Endothelial cell of umbilical vein (primary cell): ENCODE measurements at regions not wholly inside any gene's neighbourhood (a gene's known extent, or its start where the extent isn't known, plus 50 kb on each side); places are given as distances from the start of the nearest gene placed in this dataset.

Source experiments
- BruUV-seq: library from RNA; stranded (reverse); fragments of 400-500 nt; replicated peaks from 2 replicates; lab custom pipeline; 2021; lab: Mats Ljungman, UMichigan
- CTCF ChIA-PET: fragments of 300-600, 350-600 bp; sonication (Branson Sonifier 250); formaldehyde crosslinking; loops from one replicate; lab custom pipeline; 2021; ENCODE audit warnings: antibody characterized with exemption, inconsistent platforms; lab: Charles Lee
- POLR2A ChIA-PET: fragments of 300-600, 350-600 bp; sonication (Branson Sonifier 250); formaldehyde crosslinking; loops from one replicate; lab custom pipeline; 2021; ENCODE audit warnings: antibody characterized with exemption, inconsistent platforms; lab: Charles Lee
- DNase-seq: peaks from one replicate; pipeline ENCODE4 v3.0.0-alpha.2; 2011; ENCODE audit warnings: low read depth, low spot score
- FAIRE-seq: peaks from 2 replicates; lab custom pipeline; 2011; peaks lifted over from hg19 to GRCh38; lab: Jason Lieb, UNC
- H2AFZ ChIP-seq: 2 replicates; pipeline ENCODE4 v1.6.0; 2012; ENCODE audit warnings: low read depth, low read length, control low read depth, inconsistent platforms
- H3K27ac ChIP-seq: 2 replicates; pipeline ENCODE4 v1.5.1; 2011; ENCODE audit warnings: low read depth, mild to moderate bottlenecking, control low read depth, low read length, moderate library complexity; ENCODE audit not compliant: insufficient read depth
- H3K27me3 ChIP-seq, 2 experiments: 2 replicates each; pipeline versions ENCODE4 v1.6.0 to v1.6.1; 2011; ENCODE audit warnings: low read length in 2 of 2, mixed read lengths in 1 of 2; ENCODE audit not compliant: control insufficient read depth in 2 of 2, insufficient read depth in 2 of 2
- H3K36me3 ChIP-seq, 2 experiments: 2 replicates in 1 of 2; 3 replicates in 1 of 2; pipeline ENCODE4 v1.5.1; 2011; ENCODE audit warnings: low read length in 2 of 2, mild to moderate bottlenecking in 1 of 2, moderate library complexity in 1 of 2; ENCODE audit not compliant: control insufficient read depth in 2 of 2, insufficient read depth in 2 of 2; ENCODE audit errors: extremely low read depth in 1 of 2
- H3K4me1 ChIP-seq: 3 replicates; pipeline ENCODE4 v1.5.1; 2011; ENCODE audit warnings: mild to moderate bottlenecking, low read length; ENCODE audit not compliant: control insufficient read depth, insufficient read depth; ENCODE audit errors: extremely low read depth
- H3K4me2 ChIP-seq: 2 replicates; pipeline ENCODE4 v1.6.1; 2011; ENCODE audit warnings: low read length, control low read depth, mixed read lengths; ENCODE audit not compliant: insufficient read depth
- H3K4me3 ChIP-seq, 3 experiments: fragments of 200-600 bp in 1 of 3; sonication (generic), shearing (Covaris generic) in 1 of 3; replicated peaks in 1 of 3; 2 replicates each; pipeline ENCODE4 v1.5.1; 2011 to 2016; ENCODE audit warnings: control low read depth in 3 of 3, low read length in 3 of 3, mild to moderate bottlenecking in 2 of 3, inconsistent platforms in 1 of 3, low read depth in 1 of 3, moderate library complexity in 1 of 3; ENCODE audit not compliant: insufficient read depth in 1 of 3
- H3K79me2 ChIP-seq: 2 replicates; pipeline ENCODE4 v1.6.0; 2012; ENCODE audit warnings: low read length, inconsistent platforms; ENCODE audit not compliant: control insufficient read depth, insufficient read depth
- H3K9ac ChIP-seq: replicated peaks from 2 replicates; pipeline ENCODE3; 2011; ENCODE audit warnings: low read length, control low read depth; ENCODE audit not compliant: insufficient read depth; ENCODE audit errors: extremely low read depth
- H3K9me1 ChIP-seq: replicated peaks from 3 replicates; pipeline ENCODE4 v1.6.0; 2011; ENCODE audit warnings: mild to moderate bottlenecking, low read length; ENCODE audit not compliant: control insufficient read depth, insufficient read depth; ENCODE audit errors: extremely low read depth
- H3K9me3 ChIP-seq: replicated peaks from 2 replicates; pipeline ENCODE4 v1.5.1; 2012; ENCODE audit warnings: low read length, inconsistent platforms; ENCODE audit not compliant: control insufficient read depth, insufficient read depth
- H4K20me1 ChIP-seq: replicated peaks from 2 replicates; pipeline ENCODE3; 2011; ENCODE audit warnings: mild to moderate bottlenecking, low read length; ENCODE audit not compliant: control insufficient read depth, insufficient read depth; ENCODE audit errors: extremely low read depth
- EZH2 ChIP-seq: IDR thresholded peaks from 2 replicates; pipeline ENCODE4 v1.6.1; 2012; ENCODE audit warnings: borderline replicate concordance, low read depth, mild to moderate bottlenecking, moderate library complexity, low read length, inconsistent platforms; ENCODE audit not compliant: severe bottlenecking
- GATA2 ChIP-seq: IDR thresholded peaks from 2 replicates; pipeline ENCODE4 v1.7.0; 2011; ENCODE audit warnings: low read depth, mild to moderate bottlenecking, moderate library complexity, mixed read lengths, low read length; ENCODE audit not compliant: insufficient read length, insufficient read depth
- JUN ChIP-seq: IDR thresholded peaks from 2 replicates; pipeline ENCODE4 v1.6.1; 2011; ENCODE audit warnings: borderline replicate concordance, low read depth; ENCODE audit not compliant: insufficient read length, insufficient read depth
- MAX ChIP-seq: IDR thresholded peaks from 2 replicates; pipeline ENCODE4 v1.6.1; 2011; ENCODE audit not compliant: insufficient read depth, insufficient read length
- MYC ChIP-seq: IDR thresholded peaks from one replicate; pipeline ENCODE4 v1.6.1; 2011; ENCODE audit warnings: mild to moderate bottlenecking, low read depth, low read length
- POLR2A ChIP-seq: IDR thresholded peaks from 2 replicates; pipeline ENCODE4 v1.6.1; 2012; ENCODE audit warnings: low read depth, mild to moderate bottlenecking, control low read depth, low read length
- POLR2AphosphoS5 ChIP-seq: IDR thresholded peaks from 2 replicates; pipeline ENCODE4 v1.6.1; 2012; ENCODE audit warnings: low read depth, mild to moderate bottlenecking, control low read depth, low read length, moderate library complexity; ENCODE audit not compliant: insufficient read depth
- dilution Hi-C: fragments of 300-500 bp; cut with MboI; formaldehyde crosslinking; loops from one replicate; pipeline ENCODE4 v1.15.0; 2019; ENCODE audit warnings: low sequenced_read_pairs; ENCODE audit not compliant: extremely low pct_ligation_motif_present
- intact Hi-C: fragments of 100-400 bp; cut with micrococcal nuclease; formaldehyde crosslinking; loops from one replicate; pipeline ENCODE4 v1.10.0; 2022
- TF ChIP-seq, protein P1 (sequence below), 2 donors: IDR thresholded peaks; 1 replicate in 1 of 2; 2 replicates in 1 of 2; pipeline ENCODE4 v1.5.1; 2011; ENCODE audit warnings: low read length in 2 of 2, mild to moderate bottlenecking in 2 of 2, moderate library complexity in 2 of 2, control low read depth in 1 of 2, inconsistent platforms in 1 of 2, low read depth in 1 of 2; ENCODE audit not compliant: insufficient read depth in 1 of 2; ENCODE audit errors: extremely low read depth in 1 of 2

- TF ChIP-seq MYC = no peak
- TF ChIP-seq, protein P1, sequence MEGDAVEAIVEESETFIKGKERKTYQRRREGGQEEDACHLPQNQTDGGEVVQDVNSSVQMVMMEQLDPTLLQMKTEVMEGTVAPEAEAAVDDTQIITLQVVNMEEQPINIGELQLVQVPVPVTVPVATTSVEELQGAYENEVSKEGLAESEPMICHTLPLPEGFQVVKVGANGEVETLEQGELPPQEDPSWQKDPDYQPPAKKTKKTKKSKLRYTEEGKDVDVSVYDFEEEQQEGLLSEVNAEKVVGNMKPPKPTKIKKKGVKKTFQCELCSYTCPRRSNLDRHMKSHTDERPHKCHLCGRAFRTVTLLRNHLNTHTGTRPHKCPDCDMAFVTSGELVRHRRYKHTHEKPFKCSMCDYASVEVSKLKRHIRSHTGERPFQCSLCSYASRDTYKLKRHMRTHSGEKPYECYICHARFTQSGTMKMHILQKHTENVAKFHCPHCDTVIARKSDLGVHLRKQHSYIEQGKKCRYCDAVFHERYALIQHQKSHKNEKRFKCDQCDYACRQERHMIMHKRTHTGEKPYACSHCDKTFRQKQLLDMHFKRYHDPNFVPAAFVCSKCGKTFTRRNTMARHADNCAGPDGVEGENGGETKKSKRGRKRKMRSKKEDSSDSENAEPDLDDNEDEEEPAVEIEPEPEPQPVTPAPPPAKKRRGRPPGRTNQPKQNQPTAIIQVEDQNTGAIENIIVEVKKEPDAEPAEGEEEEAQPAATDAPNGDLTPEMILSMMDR (IDR thresholded peaks at IDR 0.05; ENCODE audit: extremely low read depth in 1 of 2, insufficient read depth in 1 of 2, low read depth in 1 of 2, low read length in 2 of 2) = no peak
- no peak for TF ChIP-seq GATA2
- TF ChIP-seq EZH2 = no peak
- no peak for TF ChIP-seq POLR2A
- no peak for TF ChIP-seq MAX
- TF ChIP-seq JUN = no peak
- no peak for TF ChIP-seq POLR2AphosphoS5
- DNase-seq = no peak
Measured at GRCh38 chr5:97488126-97488668, 305.1 kb upstream of the RIOK2 start.

More at GRCh38 chr5:97488126-97488668, 305.1 kb upstream of the RIOK2 start:
- H3K9me1 ChIP-seq = no peaks in the 10 kb centered on the region
- POLR2A ChIA-PET = no interaction called here
- dilution Hi-C loops = no loop called here
- H3K79me2 ChIP-seq = no peaks in the 10 kb centered on the region
- no peak overlapping the region for H3K9ac ChIP-seq
- H3K27ac ChIP-seq = no peak overlapping the region
- no peak overlapping the region for H3K4me2 ChIP-seq
- no peak overlapping the region for H2AFZ ChIP-seq
- no peaks in the 10 kb centered on the region for H3K36me3 ChIP-seq
- H4K20me1 ChIP-seq = no peaks in the 10 kb centered on the region
- H3K4me3 ChIP-seq = no peak overlapping the region
- no peaks in the 10 kb centered on the region for H3K4me1 ChIP-seq
- intact Hi-C loops = no loop called here
- H3K9me3 ChIP-seq = no peaks in the 10 kb centered on the region
- no TSS peak for BruUV-seq
- peaks cover 0 to 2% of the 10 kb centered on the region in 2 experiments for H3K27me3 ChIP-seq
- CTCF ChIA-PET = interaction anchor here (0.7 to 1.8 kb wide), 5 partner anchors 9 to 34 kb away, joined by 3 to 5 read pairs (median 4); no protein-coding TSS in a partner anchor
- FAIRE-seq = no peak
